GM19438 (cell line): ENCODE measurements at regions not wholly inside any gene's neighbourhood (a gene's known extent, or its start where the extent isn't known, plus 50 kb on each side); places are given as distances from the start of the nearest gene placed in this dataset.
"Not testable (repeated sequence)": the region's sequence is repeated elsewhere in the genome, so short reads cannot be mapped to it uniquely, and the experiment has no call there.

Experiments
- ATAC-seq: cut with Tn5 transposase; IDR thresholded peaks from one replicate; pipeline ENCODE4 v1.9.1; 2021; ENCODE audit warnings: low read depth; ENCODE audit not compliant: unreplicated experiment

- ATAC-seq = no peak
Measured at GRCh38 chr5:36778336-36778735, 98.2 kb upstream of the NIPBL start.

GRCh38 chr5:36782612-36783011 is 94.0 kb upstream of the NIPBL start:
- not testable (repeated sequence) for ATAC-seq

- no peak for ATAC-seq
Measured at GRCh38 chr5:36786448-36787012, 90.0 kb upstream of the NIPBL start.

GRCh38 chr5:36787365-36788093 is 89.0 kb upstream of the NIPBL start:
- ATAC-seq = no peak

GRCh38 chr5:36790847-36791246 is 85.7 kb upstream of the NIPBL start:
- ATAC-seq = no peak

GRCh38 chr5:36792560-36793180 is 83.9 kb upstream of the NIPBL start:
- no peak for ATAC-seq

- ATAC-seq = no peak
Measured at GRCh38 chr5:36795366-36795765, 81.2 kb upstream of the NIPBL start.

- no peak for ATAC-seq
Measured at GRCh38 chr5:36796155-36796554, 80.4 kb upstream of the NIPBL start.

GRCh38 chr5:36801523-36801922 is 75.0 kb upstream of the NIPBL start:
- no peak for ATAC-seq

- no peak for ATAC-seq
Measured at GRCh38 chr5:36802187-36802586, 74.4 kb upstream of the NIPBL start.

GRCh38 chr5:36813249-36813648 is 63.3 kb upstream of the NIPBL start:
- not testable (repeated sequence) for ATAC-seq

GRCh38 chr5:36815871-36816270 is 60.7 kb upstream of the NIPBL start:
- ATAC-seq = no peak

- no peak for ATAC-seq
Measured at GRCh38 chr5:36820900-36821299, 55.7 kb upstream of the NIPBL start.

GRCh38 chr5:36826694-36827093 is 49.9 kb upstream of the NIPBL start:
- no peak for ATAC-seq
